ENCODE measurements at regions not wholly inside any gene's neighbourhood (a gene's known extent, or its start where the extent isn't known, plus 50 kb on each side); places are given as distances from the start of the nearest gene placed in this dataset.

- TF ChIP-seq POLR2A (IDR thresholded peaks at IDR 0.05) (no peak), EP300 (IDR thresholded peaks at IDR 0.05; ENCODE audit: low read depth) (no peak), CTCF (IDR thresholded peaks at IDR 0.05) (no peak)
Observed at GRCh38 chr7:17500736-17501135, 202.3 kb downstream of the AHR start.
